SU-DHL-6 (cell line): ENCODE measurements at regions not wholly inside any gene's neighbourhood (a gene's known extent, or its start where the extent isn't known, plus 50 kb on each side); places are given as distances from the start of the nearest gene placed in this dataset.
"Not testable (repeated sequence)": the region's sequence is repeated elsewhere in the genome, so short reads cannot be mapped to it uniquely, and the experiment has no call there.

Experiments used
- EZH2phosphoT487 ChIP-seq: fragments of 200-600 bp; sonication (generic), shearing (Covaris generic); conservative IDR thresholded peaks from 2 replicates; pipeline ENCODE4 v1.6.1; 2018; ENCODE audit warnings: mild to moderate bottlenecking, antibody characterized with exemption, low read length, moderate library complexity, mixed read lengths
- TF ChIP-seq, protein P1 (sequence below): fragments of 200-600 bp; sonication (generic); IDR thresholded peaks from one replicate; pipeline ENCODE4 v1.5.1; 2017; ENCODE audit warnings: antibody characterized with exemption, mild to moderate bottlenecking, low read length, moderate library complexity; ENCODE audit not compliant: insufficient read depth, poor library complexity, severe bottlenecking

DNA sequence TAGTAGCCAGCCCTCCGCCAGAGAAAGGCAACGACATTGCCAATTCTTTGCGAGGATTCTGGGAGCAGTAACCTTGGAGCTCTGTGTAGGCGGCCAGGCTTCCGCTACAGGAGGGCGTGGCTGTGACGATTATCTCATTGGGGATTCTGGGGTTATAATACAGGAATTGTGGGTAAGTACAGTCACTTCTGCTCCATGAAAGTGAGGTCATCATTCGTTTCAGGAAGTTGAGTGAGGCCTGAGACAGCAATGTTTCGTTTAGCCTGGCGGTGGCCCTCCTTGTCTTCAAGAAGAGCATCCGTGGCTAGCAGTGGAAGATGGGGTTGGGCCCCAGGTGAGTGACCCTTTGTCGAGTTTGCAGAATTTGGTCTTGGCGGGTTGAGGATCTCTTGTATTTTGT lies 79.5 kb upstream of the GPR39 start:
- not testable (repeated sequence) for TF ChIP-seq EZH2phosphoT487
- TF ChIP-seq, protein P1, sequence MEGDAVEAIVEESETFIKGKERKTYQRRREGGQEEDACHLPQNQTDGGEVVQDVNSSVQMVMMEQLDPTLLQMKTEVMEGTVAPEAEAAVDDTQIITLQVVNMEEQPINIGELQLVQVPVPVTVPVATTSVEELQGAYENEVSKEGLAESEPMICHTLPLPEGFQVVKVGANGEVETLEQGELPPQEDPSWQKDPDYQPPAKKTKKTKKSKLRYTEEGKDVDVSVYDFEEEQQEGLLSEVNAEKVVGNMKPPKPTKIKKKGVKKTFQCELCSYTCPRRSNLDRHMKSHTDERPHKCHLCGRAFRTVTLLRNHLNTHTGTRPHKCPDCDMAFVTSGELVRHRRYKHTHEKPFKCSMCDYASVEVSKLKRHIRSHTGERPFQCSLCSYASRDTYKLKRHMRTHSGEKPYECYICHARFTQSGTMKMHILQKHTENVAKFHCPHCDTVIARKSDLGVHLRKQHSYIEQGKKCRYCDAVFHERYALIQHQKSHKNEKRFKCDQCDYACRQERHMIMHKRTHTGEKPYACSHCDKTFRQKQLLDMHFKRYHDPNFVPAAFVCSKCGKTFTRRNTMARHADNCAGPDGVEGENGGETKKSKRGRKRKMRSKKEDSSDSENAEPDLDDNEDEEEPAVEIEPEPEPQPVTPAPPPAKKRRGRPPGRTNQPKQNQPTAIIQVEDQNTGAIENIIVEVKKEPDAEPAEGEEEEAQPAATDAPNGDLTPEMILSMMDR, result not testable (repeated sequence)
